NCI-H82 treated with DMSO at 0.1 percent for 48 hours (cell line): ENCODE measurements at regions not wholly inside any gene's neighbourhood (a gene's known extent, or its start where the extent isn't known, plus 50 kb on each side); places are given as distances from the start of the nearest gene placed in this dataset.

Experiments
- DNase-seq: peaks from one replicate; lab custom pipeline; 2025; ENCODE audit not compliant: unreplicated experiment; lab: John Stamatoyannopoulos, UW

DNA sequence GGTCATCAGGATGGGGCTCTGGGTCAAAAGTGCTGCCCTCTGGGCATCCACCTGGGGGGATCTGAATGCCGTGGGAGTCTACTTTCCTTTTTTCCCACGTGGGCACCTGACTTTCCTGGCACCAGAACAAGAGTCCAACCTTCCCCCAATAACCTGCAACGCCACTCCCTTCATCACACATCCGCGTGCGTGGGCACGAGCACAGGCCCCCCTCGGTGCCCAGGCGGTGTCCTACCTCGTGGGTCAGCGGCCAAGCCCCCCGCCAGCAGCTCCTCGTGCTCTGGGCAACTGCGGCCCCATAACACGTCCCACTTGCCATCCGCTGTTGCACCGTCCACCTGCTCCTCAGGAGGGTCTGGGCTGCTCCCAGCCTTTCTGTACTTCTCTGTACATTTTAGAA, 87.0 kb downstream of the YTHDF1 start:
- DNase-seq: no peak

DNA sequence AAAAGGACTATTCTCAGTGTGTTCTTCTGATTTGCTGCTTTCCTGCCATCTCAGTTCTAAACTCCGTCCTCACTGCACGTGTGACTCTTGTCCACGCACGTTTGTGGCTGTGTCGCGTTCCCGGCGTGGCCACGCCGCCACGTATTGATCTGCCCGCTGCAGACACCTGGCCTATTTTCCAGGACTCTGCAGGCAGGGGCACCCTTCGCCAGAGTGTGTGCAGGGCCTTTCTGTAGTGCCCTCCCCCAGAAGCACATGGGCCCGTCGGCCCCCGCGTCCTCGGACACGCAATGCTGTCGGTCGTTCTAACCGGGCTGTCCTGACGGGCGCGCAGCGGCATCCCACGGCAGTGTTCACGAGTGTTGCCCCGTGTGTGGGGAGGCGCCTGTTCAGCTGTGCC, 87.6 kb downstream of the YTHDF1 start:
- no peak for DNase-seq

DNA sequence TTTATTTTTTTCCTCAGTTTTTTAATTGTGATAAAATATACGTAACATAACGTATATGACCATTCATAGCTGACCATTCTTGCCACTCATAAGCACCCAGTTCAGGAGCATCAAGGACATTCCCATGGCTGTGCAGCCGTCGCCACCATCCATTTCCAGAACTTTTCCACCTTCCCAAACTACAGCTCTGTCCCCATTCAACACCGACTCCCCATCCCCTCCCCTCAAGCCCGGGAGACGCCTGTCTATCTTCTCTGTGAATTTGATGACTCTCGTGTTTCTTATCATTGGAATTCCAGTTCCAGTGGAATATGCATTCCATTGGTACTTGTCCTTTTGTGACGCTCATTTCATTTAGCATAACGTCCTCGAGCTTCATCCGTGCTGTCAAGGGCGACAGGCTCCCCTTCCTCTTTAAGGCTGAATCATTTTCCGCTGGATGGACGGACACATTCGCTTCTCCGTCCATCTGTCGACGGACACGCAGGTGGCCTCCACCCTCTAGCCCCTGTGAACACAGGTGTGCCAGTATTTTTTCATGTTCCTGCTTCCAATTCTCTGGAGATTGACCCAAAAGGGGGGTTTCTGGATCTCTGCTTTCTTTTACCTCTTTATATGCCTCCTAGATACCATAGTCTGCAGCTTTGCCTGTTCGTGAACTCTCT, 88.1 kb downstream of the YTHDF1 start:
- no peak for DNase-seq

DNA sequence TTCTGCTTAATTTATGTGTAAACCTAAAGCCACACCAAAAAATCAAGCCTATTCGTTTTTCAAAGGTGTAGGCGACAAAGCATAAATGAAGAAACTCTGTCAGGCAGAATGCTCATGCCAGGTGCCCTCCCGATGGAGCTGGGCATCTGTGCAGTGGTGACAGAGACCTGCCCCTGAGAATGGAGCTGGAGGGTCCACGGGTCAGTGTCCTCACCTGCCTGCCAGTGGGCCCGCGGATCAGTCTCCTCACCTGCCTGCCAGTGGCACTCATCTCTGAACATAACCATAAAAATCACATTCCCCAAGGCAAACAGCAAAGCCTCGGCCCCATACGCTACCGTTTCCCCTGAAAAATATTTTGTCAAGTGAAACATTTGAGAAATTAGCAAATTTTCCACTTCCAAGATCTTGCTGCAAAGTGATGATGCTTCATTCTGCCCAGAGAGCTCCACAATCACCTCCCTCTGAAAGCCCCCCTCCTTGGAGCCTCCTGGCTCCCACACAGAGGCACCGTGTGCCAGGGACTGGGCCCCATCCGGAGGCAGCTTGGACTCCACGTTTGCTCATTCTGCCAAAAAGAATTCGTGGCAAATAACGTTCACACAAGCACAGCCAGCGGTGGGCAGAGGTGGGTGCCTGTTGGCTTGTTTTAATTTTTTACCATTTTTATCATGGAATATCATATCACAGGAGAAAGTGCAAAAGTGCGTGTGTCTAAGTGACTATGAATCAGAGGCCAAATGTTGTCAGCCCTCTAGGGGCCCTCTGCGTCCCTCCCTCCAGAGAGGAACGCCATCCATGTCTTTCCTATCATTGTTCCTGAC, 88.8 kb downstream of the YTHDF1 start:
- DNase-seq: no peak

DNA sequence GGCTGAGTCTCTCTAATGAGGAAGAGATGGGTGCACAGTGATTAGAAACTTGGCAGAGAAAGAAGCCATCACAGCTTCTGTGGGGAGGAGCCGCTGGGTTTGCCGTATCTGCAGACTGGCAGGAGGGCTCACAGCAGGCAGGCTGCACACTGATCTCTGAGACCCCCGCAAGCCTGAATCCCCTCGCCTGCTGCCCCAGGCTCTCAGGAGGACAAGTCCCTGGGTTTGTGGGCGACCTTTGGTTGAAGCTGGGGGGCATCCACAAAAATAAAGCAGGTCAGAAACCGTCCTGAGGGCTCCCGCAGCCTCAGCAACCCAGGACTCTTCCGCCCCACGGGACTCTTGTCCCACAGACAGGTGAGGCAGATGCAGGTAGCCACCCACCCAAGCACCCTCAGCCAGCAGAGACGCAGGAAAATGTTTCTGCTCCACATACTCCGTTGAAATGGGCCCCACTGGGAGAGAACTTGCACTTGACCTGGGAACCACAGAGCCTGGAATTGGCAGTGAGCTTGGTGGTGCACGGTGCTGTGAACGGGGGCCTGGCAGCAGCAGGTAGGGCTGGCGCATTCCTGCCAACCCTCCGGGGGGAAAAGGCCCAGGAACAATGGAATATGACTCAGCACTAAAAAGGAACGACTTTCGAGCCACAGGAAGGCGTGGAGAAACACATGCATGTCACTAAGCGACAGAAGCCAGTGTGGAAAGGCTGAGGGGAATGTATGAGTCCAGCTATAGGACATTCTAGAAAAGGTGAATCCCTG, 89.9 kb downstream of the YTHDF1 start:
- DNase-seq: no peak

DNA sequence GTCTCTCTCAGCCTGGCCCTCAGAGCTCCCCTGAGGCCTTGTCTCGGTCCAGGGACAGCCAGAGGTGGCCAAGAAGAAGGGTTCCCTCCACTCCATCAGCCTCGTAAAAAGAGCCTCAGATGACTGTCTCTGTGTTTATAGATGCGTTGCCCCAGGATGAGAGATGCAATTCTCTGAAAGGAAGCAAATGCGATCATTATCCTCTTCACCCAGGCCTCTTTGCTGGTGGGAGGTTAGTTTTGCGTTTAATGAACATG, 90.4 kb downstream of the YTHDF1 start:
- no peak for DNase-seq

DNA sequence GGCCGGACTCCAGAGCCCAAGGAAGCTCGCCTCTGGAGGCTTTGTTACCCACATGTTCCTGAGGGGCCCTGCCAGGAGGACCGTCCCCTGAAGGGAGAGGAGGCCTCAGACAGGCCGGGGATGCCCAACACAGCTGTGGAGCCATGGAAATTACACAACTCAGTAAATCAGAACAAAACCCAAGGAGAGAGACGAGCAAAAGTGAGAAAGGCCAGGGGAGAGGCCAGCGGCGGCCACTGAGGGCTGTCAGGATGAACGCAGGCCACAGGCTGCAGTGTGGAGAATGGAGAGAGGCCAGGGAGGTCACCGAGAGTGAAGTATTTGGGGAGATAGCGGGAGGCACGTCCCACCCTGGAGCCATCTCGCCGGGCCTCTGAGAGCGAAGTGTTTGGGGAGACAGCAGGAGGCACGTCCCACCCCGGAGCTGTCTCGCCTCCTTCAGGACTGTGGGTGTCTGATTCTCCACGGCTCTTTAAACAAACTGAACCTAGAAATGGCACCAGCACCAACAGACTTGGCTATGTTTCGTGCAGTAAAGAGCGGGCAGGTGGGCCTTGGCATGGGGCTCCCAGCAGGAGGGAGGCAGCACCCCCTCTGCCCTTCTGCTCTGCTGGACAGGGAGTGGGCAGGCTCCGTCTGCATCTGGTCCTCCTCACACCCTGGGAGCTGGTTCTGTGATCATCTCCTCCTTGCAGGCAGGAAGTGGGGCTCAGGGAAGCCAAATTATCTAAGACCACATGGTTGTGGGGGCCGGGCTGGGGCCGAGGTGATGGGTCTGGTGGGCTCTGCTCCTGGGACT, 91.0 kb downstream of the YTHDF1 start:
- no peak for DNase-seq

DNA sequence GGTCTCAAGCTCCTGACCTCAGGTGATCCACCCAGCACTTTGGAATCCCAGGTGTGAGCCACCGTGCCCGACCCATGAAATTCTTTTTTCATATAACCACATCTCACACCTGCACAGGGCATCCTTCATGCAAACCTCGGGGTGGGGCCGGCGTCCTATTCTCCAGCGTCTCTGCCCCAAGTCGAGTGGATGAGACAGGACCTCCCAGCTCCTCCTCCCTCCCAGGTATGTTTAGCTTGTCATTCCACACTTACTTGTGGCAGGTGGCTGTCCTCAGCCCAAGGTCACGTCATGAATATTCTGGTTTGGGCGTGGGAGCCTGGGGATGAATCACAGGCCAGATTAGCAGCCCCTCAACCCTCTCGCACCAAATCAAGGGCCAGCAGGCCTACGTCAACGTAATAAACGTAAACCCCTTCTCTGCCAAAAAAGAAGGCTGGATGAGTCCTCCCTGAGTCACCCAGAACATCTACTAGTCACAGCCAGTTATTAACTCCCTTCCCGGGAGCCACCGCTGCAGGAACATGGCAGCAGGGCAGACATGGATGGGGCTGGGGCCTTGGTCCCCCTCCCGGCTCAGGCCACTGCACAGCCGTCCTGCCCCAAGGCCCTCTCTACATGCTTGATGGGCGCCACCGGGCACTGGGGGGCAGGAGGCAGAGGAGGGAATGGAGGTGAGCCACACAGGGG, 91.7 kb downstream of the YTHDF1 start:
- no peak for DNase-seq

DNA sequence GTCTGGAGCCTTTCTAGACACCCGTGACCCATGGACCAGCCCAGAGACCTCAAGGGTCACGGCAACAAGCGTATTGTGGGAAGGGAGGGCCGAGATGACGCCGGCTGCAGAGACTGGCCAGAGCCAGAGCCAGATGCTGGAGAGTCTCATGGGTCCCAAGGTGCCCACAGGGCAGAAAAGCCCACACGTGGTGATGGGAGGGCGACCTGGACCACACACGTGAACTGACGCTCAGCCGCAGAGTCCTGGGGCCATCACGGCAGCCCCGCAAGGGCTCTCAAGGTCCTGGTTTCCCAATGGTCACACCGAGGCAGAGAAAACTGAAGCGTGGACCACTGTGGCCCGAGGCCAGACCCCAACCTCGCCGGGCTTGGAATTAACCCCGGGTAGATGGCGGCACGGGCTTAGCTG, 92.6 kb downstream of the YTHDF1 start:
- DNase-seq: no peak

DNA sequence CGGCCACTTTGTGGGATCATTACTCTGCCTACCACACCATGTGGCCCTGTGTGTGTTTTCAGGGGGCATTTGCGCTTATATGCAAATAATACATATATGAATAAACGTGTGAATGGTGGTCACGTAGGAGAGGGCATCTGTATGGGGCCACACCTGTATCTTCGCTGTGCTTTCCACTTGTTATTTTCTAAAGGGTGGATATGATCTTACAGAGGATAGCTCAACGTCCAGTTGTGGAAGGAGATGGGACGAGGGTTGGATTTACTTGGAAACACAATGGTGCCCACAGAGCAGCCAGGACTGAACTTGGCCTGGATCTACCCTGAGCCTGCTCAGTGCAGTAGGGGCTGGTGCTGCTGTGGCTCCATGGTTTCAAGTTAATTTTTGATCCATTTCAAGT, 93.3 kb downstream of the YTHDF1 start:
- DNase-seq: no peak

DNA sequence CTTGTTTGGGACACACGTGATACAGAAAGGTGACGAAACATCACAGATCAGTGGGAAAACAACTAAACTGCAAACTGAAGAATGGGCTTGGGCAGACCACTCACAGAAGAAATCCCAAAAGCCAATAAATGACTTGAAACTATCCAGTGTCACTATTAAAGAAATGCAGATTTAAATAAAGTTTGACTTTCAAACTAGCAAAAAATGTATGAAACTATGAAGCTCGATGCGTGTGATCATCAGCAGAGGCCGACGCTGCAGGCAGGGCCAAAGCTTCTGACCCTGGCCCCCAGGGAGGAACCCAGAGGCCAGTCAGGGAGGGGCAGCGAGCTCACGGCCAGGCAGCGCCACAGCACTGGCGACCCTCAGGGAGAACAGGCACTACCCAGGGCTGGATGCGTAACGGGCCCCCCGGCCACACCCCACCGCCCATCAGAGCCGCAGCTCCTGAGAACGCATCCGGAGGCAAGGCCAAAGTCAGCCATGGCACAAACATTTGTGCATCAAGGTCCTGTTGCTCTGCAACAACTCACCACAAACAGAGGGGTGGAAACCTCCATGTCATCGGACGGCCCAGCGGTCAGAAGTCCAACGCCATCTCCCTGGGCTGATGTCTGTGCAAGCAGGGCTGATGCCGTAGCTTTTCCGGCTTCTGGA, 94.1 kb downstream of the YTHDF1 start:
- no peak for DNase-seq

DNA sequence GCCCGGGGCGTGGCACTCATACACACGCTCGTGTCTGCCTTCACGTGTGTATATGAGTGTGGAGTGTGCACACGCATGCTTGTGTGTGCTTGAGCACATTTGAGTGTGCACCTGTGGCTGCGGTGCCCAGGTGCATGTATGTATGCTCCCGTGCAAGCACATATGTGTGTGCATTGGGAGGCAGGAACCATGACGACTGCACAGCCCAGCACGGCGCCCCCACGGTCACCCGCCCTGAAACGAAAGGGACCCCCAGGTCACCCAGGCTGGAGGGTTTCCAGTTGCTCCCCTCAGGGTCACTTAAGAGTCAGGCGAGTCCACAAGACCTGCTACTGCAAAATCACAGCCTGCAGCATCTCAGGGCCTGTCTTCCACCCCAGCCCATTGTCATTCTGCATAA, 94.7 kb downstream of the YTHDF1 start:
- no peak for DNase-seq

DNA sequence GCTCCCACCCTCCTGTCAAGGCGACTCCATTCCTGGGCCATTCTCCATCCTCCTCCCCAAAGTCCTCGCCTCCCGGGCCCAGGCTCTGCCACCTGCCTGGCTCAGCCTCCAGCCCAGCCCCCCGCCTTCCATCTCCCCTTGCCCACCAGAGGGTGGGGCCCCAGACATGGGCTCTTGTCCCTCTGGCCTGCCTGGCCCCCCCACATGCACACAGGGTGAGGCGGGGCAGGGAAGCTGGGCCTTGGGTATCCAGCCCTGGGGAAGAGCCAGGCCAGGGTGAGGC, 95.2 kb downstream of the YTHDF1 start:
- no peak for DNase-seq

DNA sequence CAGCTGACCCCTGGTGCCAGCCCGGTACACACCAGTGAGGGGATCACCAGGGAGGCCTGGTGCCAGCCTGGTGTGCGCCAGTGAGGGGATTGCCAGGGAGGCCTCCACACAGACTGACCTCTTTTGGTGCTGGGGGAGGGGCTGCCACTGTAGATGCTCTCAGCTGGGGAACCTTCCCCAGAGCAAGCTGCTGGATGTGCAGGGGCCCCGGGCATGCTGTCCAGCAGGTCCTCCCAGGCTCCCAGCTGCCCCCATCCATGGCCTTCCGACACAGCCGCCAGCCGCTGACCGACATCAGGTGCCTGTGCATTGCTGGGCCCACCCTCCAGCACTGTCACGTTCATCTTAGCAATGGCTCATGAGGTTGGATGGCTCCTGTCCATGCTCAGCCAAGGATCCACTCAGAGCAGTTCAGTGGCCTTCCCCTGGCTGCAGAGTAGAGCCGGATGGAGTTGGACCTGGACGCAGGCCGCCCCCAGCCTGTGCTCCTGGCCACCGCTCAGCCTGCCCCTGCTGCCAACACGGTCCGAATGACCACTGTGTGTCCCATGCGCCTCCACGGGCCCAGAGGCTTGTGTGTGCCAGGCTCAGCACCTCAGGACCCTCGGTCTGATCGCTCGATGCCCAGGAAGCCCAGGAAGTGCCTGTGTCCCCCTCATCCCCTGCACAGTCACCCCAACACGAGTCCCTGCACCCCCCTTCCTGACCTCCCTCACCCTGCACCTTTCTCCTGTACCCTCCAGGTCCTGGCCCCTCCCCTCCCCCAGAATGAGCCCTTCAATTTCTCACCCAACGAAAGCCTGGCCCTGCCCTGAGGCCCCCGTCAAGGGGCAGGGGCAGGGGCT, 95.7 kb downstream of the YTHDF1 start:
- DNase-seq: no peak

DNA sequence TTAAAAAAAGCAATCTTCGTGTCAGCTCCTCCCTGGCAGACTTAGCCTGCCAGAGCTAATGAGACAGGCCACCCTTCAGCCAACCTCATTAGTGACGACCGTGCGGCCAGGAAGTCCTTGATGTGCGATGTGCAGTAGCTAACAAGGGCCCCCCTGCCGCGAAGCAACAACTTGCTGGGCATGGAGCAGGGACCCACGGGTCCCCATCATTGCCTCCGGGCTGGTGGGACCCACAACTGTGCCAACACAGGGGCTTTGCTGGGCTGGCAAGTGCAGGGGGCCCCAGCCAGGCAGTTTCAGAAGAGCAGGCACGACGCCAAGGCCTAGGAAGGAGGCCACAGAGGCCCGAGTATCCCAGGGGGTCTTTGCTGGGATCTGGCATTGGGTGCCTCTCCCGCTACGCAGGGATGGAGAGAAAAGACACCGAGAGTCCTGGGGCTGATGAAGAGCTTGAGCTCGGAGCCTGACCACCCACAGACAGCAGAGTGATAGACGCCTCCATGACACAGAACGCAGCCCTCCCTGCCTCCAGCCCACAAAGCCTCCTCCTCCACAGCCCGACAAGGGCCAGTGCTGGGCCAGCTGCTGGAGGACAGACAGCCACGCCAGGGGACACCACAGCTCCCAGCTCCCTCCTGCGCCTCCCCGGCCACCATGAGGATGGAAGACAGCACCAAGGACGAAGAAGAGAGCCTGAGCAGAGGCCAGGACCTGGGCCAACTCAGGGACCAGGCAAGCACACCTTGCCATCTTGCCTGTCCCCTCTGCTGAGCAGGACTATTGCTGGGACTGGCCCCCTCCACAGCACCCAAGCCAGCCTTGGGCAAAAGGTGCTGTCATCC, 96.6 kb downstream of the YTHDF1 start:
- DNase-seq: no peak

DNA sequence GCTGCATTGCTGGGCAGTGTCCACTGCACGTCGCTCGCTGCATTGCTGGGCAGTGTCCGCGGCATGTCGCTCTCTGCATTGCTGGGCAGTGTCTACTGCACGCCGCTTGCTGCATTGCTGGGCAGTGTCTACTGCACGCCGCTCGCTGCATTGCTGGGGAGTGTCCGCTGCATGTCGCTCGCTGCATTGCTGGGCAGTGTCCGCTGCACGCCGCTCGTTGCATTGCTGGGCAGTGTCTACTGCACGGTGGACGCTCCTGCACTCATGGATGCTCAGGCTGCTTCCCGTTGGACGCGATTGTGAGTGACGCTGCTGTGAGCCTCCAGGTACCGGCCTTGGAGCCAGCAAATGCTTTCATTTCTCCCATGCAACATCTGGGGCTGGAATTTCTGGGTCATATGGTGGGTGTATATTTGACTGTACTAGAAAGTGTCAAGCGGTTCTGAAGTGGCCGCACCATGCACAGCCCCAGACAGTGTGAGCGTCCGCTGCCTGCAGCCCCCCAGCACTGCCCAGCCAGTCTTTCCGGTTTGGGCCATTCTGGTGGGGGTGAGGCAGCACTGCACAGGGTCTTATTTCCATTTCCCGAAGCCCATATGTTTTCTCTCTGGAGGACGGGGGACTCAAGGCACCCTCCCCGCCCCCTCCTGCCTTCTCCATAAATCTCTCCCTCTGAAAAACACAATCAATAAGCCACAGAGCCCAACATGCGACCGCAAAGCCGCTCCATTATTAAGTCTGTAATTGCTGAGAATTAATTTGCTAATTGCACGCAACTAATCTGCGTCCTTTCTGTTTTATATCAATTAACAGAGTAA, 97.4 kb downstream of the YTHDF1 start:
- DNase-seq: no peak

DNA sequence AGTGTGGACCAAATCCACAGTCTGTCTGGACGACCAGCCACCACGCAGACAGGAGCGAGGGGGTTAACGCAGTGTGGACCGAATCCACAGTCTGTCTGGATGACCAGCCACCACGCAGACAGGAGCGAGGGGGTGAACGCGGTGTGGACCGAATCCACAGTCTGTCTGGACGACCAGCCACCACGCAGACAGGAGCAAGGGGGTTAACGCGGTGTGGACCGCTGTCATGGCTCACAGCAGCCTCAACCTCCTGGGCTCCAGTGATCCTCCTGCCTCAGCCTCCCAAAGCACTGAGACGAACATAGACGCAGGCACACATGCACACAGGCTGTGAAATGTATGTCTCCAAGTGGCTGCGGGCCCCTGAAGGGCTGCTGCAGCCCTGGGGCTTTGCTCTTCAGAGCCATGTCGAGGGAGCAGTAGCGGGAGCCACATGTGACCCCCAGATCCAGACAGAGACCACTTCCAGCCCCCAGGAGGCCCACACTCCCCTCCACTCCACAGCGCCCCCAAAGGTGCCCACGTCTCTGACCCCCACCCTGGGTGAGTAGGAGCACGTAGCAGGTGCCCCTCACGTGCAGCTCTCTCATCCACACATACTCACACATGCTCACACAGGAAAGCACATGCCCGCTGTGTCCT, 98.1 kb downstream of the YTHDF1 start:
- DNase-seq: no peak
